Upper lobe of right lung (tissue), 1 donor: ENCODE measurements at regions not wholly inside any gene's neighbourhood (a gene's known extent, or its start where the extent isn't known, plus 50 kb on each side); places are given as distances from the start of the nearest gene placed in this dataset.

Source experiments
- ATAC-seq: fragments of 200-7000 bp; cut with Tn5 transposase; one replicate; pipeline ENCODE4 v1.9.1; 2020; ENCODE audit warnings: mild to moderate bottlenecking, moderate library complexity
- DNase-seq: peaks from one replicate; pipeline ENCODE4 v3.0.0-alpha.2; 2020
- H3K27ac ChIP-seq: fragments of 200-600 bp; one replicate; pipeline ENCODE4 v1.8.0; 2022
- H3K27me3 ChIP-seq: fragments of 200-600 bp; one replicate; pipeline ENCODE4 v1.8.0; 2022; ENCODE audit warnings: mild to moderate bottlenecking
- H3K36me3 ChIP-seq: fragments of 200-600 bp; one replicate; pipeline ENCODE4 v1.8.0; 2022
- H3K4me1 ChIP-seq: fragments of 200-600 bp; one replicate; pipeline ENCODE4 v1.8.0; 2022
- H3K4me3 ChIP-seq: fragments of 200-600 bp; one replicate; pipeline ENCODE4 v1.8.0; 2022; ENCODE audit warnings: mild to moderate bottlenecking
- H3K9me3 ChIP-seq: fragments of 200-600 bp; one replicate; pipeline ENCODE4 v1.8.0; 2022
- CTCF ChIP-seq: fragments of 200-600 bp; IDR thresholded peaks from one replicate; pipeline ENCODE4 v1.8.0; 2022; ENCODE audit warnings: antibody characterized with exemption
- intact Hi-C: fragments of 100-400 bp; cut with DNase I; formaldehyde crosslinking; loops from one replicate; pipeline ENCODE4 v1.11.0; 2022
- donor health status: DM: no; HTN: yes; CAD: no; lungs with severe emphysema.

- intact Hi-C loops, result no loop called here
- Histone ChIP-seq H3K27me3 (no peaks in the 10 kb centered on the region), H3K9me3 (no peaks in the 10 kb centered on the region), H3K4me1 (no peaks in the 10 kb centered on the region), H3K27ac (no peak overlapping the region), H3K36me3 (no peaks in the 10 kb centered on the region), H3K4me3 (no peak overlapping the region)
- no peak for DNase-seq
- TF ChIP-seq CTCF, result no peak
- ATAC-seq, result no peak
These were observed 240.2 kb downstream of the LMO4 start for GRCh38 chr1:87568911-87569310.

GRCh38 chr1:87572008-87572407, 243.3 kb downstream of the LMO4 start:
- no peak for DNase-seq
- H3K4me3 ChIP-seq, result no peak overlapping the region
- H3K4me1 ChIP-seq, result no peaks in the 10 kb centered on the region
- no peaks in the 10 kb centered on the region for H3K36me3 ChIP-seq
- H3K27ac ChIP-seq, result no peak overlapping the region
- no peaks in the 10 kb centered on the region for H3K27me3 ChIP-seq
- no peak for ATAC-seq
- intact Hi-C loops, result no loop called here
- H3K9me3 ChIP-seq, result no peaks in the 10 kb centered on the region
- no peak for TF ChIP-seq CTCF

- H3K27ac ChIP-seq, result no peak overlapping the region
- H3K27me3 ChIP-seq, result no peaks in the 10 kb centered on the region
- ATAC-seq, result no peak
- no peak for TF ChIP-seq CTCF
- no peaks in the 10 kb centered on the region for H3K9me3 ChIP-seq
- H3K4me1 ChIP-seq, result no peaks in the 10 kb centered on the region
- DNase-seq, result no peak
- intact Hi-C loops, result no loop called here
- H3K36me3 ChIP-seq, result no peaks in the 10 kb centered on the region
- H3K4me3 ChIP-seq, result no peak overlapping the region
These were observed 244.2 kb downstream of the LMO4 start for GRCh38 chr1:87572891-87573290.

GRCh38 chr1:87575528-87575927, 246.8 kb downstream of the LMO4 start:
- DNase-seq (no peak), ATAC-seq (no peak)
- no peaks in the 10 kb centered on the region for H3K27me3 ChIP-seq
- no peak for TF ChIP-seq CTCF
- H3K36me3 ChIP-seq, result no peaks in the 10 kb centered on the region
- H3K4me1 ChIP-seq, result no peaks in the 10 kb centered on the region
- H3K9me3 ChIP-seq, result no peaks in the 10 kb centered on the region
- intact Hi-C loops, result no loop called here
- no peak overlapping the region for H3K27ac ChIP-seq
- H3K4me3 ChIP-seq, result no peak overlapping the region

GRCh38 chr1:87578464-87578863, 249.8 kb downstream of the LMO4 start:
- Histone ChIP-seq H3K4me3 (no peak overlapping the region), H3K9me3 (no peaks in the 10 kb centered on the region), H3K4me1 (no peaks in the 10 kb centered on the region), H3K27ac (no peak overlapping the region), H3K36me3 (no peaks in the 10 kb centered on the region), H3K27me3 (no peaks in the 10 kb centered on the region)
- intact Hi-C loops, result no loop called here
- ATAC-seq (no peak), DNase-seq (no peak)
- no peak for TF ChIP-seq CTCF

- DNase-seq, result no peak
- TF ChIP-seq CTCF, result no peak
- no peaks in the 10 kb centered on the region for H3K4me1 ChIP-seq
- no peak overlapping the region for H3K4me3 ChIP-seq
- H3K9me3 ChIP-seq, result no peaks in the 10 kb centered on the region
- H3K27me3 ChIP-seq, result no peaks in the 10 kb centered on the region
- ATAC-seq, result no peak
- H3K36me3 ChIP-seq, result no peaks in the 10 kb centered on the region
- H3K27ac ChIP-seq, result no peak overlapping the region
- intact Hi-C loops, result no loop called here
These were observed 254.8 kb downstream of the LMO4 start for GRCh38 chr1:87583459-87583858.
